ENCODE measurements at regions not wholly inside any gene's neighbourhood (a gene's known extent, or its start where the extent isn't known, plus 50 kb on each side); places are given as distances from the start of the nearest gene placed in this dataset.
A peak's percentile ranks its signal among the peaks of the same experiment; 100 is the strongest.

DNA sequence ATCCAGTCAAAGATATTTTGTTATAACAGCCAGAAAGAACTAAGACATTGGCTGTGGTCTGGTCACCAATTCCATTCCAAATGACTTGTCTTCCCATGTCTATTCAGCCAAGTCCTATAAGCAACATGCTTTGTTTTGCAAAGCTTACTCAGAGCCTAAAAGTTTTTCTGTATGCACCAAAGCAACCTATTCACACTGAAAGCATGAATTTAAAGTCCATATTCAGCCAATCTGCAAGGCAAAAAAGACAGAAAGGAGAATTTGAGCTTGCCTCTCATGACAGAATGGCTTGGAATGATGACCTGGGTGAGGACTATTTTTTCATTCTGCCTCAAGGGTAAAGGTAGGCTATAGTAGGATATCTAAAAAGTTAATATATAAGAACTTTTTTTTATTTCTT lies 323.2 kb upstream of the NOCT start:
- TF ChIP-seq GATA1 (IDR thresholded peaks at IDR 0.05; ENCODE audit: low read depth, low read length) (no peak), POLR2A (IDR thresholded peaks at IDR 0.05; ENCODE audit: low read length) (no peak)
- DNase-seq, result no peak

GRCh38 chr4:138689593-138689992 lies 326.0 kb upstream of the NOCT start:
- no peak for DNase-seq
- no peak for TF ChIP-seq GATA1 (IDR thresholded peaks at IDR 0.05; ENCODE audit: low read depth, low read length)
- TF ChIP-seq POLR2A (IDR thresholded peaks at IDR 0.05; ENCODE audit: low read length), result no peak

DNA sequence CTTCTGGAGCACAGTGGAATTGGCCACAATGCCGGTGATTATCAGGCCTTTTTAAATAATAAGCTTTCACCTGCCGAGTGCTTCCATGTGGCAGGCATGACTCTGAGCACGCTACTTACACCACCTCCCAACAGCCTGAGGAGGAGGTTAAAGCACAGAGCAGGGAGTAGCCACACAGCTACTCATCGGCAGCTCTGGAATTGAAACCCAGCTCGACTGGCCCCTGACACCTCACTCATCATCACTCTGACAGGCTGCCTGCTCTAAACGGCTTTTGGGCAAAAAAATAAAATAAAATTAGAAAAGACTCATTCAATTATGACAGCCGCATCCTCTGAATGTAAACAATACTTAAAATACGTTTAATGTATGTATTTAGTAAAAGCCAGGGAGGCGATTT lies 326.4 kb upstream of the NOCT start:
- TF ChIP-seq GATA1 (IDR thresholded peaks at IDR 0.05; ENCODE audit: low read depth, low read length) (no peak), POLR2A (IDR thresholded peaks at IDR 0.05; ENCODE audit: low read length) (no peak)
- no peak for DNase-seq

DNA sequence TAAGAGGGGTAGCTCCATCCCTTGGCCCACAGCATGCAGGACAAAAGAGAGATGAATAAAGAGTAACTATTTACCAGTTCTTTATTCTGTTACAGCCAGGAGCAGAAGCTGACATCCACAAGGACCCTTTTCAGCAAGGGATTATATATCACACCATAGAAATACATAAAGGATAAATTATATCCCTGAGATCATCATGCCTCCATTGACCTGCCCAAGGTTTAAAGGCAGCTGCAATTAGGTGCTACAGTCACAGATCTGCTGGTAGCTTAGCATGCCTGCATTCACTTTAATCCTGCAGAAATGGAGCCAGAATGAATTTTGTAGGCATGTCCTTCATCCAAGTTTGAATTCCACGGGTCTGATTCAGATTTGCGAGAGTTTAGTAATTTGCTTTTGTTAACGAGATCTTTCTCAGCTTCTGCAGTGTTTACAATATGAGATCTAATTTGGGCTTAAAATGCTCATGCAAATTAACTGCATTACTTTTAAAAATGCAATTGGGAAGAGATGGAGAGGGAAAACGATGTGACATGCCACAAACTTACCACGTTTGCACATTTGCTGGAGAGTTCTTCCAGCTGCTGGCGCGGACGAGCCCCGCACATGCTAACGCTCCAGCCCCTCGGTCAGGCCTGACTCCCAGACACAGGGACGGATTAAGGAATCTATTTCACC lies 327.0 kb upstream of the NOCT start:
- TF ChIP-seq GATA1 (IDR thresholded peaks at IDR 0.05; ENCODE audit: low read depth, low read length) (no peak), POLR2A (IDR thresholded peaks at IDR 0.05; ENCODE audit: low read length) (no peak)
- DNase-seq, result no peak

DNA sequence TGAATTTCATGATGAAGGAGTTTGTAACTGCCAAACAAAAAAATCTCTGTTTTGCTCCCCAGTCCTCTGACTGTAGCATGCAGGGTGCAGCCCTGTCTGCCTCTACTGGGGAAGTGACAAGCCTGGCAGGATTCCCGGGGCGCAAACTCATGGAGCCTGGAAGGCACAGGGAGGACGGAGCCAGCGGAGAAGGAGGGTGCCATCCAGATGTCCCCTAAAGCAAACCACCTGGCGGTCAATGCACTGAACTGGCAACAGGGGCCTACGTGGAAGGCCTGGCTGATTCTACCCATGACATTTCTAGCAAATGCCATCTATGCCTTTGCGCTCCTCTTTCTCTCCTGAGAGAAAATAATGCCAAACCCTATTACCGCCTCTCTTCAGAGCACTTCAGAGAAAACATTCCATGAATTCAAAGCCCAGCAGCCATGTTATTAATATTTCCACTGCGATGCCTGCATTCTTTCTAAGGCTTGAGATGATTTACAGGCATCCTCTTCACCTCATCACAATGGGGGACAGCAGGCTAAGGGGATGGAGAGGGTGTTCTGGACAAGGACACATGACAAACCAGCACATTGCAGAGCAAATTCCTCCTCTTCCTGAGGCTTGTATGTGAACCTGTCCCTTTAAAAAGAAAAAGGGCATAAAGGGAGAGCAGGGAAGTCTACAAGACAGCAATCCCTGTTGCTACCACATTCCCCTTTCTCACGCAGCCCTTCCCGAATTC lies 329.3 kb upstream of the NOCT start:
- TF ChIP-seq POLR2A (IDR thresholded peaks at IDR 0.05; ENCODE audit: low read length), result no peak
- no peak for DNase-seq

DNA sequence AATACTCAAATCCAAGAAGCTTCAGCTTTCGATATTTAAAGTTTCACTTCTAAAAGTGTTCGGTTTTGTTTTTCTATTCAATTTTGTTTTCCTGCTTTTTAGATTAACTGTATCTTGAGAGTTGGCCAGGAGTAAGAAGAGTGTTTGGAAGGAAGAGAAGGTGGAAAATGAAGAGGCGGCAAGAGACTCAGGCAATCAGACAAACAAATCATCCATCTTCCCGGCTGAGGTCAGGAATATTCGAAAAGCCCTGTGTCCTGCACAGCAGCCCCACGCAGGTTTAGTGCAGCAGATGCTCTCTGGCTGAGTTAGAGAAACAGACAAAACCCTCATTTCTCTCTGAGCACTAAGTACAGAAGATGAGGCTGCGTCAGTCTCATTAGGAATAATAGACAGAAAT lies 330.3 kb upstream of the NOCT start:
- no peak for DNase-seq
- TF ChIP-seq GATA1 (IDR thresholded peaks at IDR 0.05; ENCODE audit: low read depth, low read length) (no peak), POLR2A (IDR thresholded peaks at IDR 0.05; ENCODE audit: low read length) (no peak)

GRCh38 chr4:138680989-138681604 lies 334.5 kb upstream of the NOCT start:
- DNase-seq, result peak; percentile 79 to 90
- TF ChIP-seq GATA1 (IDR thresholded peaks at IDR 0.05; ENCODE audit: low read depth, low read length), result no peak
- no peak for TF ChIP-seq POLR2A (IDR thresholded peaks at IDR 0.05; ENCODE audit: low read length)

GRCh38 chr4:138680256-138680655 lies 335.3 kb upstream of the NOCT start:
- no peak for TF ChIP-seq POLR2A (IDR thresholded peaks at IDR 0.05; ENCODE audit: low read length)
- no peak for TF ChIP-seq GATA1 (IDR thresholded peaks at IDR 0.05; ENCODE audit: low read depth, low read length)
- no peak for DNase-seq

- DNase-seq, result no peak
These were observed 336.4 kb upstream of the NOCT start for GRCh38 chr4:138678985-138679746.

GRCh38 chr4:138677748-138678147 lies 337.8 kb upstream of the NOCT start:
- DNase-seq, result no peak
- TF ChIP-seq GATA1 (IDR thresholded peaks at IDR 0.05; ENCODE audit: low read depth, low read length), result no peak
- no peak for TF ChIP-seq POLR2A (IDR thresholded peaks at IDR 0.05; ENCODE audit: low read length)

More at GRCh38 chr4:138678985-138679746, 336.4 kb upstream of the NOCT start:
- no peak for TF ChIP-seq POLR2A (IDR thresholded peaks at IDR 0.05; ENCODE audit: low read length)
- TF ChIP-seq GATA1 (IDR thresholded peaks at IDR 0.05; ENCODE audit: low read depth, low read length), result no peak

DNA sequence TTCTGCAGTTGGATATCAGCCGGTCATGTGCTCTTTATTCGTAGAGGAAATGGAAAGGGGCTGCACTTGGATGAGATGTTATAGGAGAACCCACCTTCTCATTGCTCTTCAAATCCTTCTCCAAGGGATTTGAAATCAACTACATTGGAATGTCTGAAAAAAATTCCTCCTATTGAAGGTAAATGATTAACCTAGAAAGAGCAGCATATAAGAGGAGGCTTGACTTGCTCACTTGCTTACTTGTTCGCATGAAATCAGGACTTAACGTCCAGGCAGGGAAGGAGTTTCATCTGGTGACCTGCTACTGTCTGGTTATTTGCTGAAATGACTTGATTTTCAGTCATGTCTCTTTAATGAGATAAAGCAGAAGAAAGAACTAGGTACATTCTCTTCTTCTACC lies 338.4 kb upstream of the NOCT start:
- DNase-seq, result no peak
- TF ChIP-seq POLR2A (IDR thresholded peaks at IDR 0.05; ENCODE audit: low read length), result no peak
- TF ChIP-seq GATA1 (IDR thresholded peaks at IDR 0.05; ENCODE audit: low read depth, low read length), result no peak

DNA sequence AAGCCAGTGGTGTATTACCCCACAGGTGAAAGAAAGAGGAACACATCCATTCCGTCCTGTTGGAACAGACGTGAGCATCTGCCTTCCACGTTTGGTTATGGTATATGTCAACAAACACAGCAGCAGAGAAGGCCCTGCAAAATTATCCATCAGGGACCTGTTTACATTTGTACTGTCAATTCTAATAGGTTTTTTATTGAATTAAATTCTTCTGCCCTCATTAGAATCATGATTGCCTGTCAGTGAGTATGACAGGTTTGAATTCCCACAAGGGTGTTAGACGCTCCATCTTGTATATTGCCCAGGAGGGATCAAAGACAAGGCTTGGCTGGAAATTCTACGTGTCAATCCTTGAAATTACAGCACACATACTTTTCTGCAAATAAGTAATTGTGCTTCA lies 339.9 kb upstream of the NOCT start:
- DNase-seq, result no peak
- TF ChIP-seq POLR2A (IDR thresholded peaks at IDR 0.05; ENCODE audit: low read length), result no peak

GRCh38 chr4:138674209-138674608 lies 341.4 kb upstream of the NOCT start:
- DNase-seq, result peak in 1 of 2 experiments; percentile 16
- TF ChIP-seq GATA1 (IDR thresholded peaks at IDR 0.05; ENCODE audit: low read depth, low read length) (no peak), POLR2A (IDR thresholded peaks at IDR 0.05; ENCODE audit: low read length) (no peak)

DNA sequence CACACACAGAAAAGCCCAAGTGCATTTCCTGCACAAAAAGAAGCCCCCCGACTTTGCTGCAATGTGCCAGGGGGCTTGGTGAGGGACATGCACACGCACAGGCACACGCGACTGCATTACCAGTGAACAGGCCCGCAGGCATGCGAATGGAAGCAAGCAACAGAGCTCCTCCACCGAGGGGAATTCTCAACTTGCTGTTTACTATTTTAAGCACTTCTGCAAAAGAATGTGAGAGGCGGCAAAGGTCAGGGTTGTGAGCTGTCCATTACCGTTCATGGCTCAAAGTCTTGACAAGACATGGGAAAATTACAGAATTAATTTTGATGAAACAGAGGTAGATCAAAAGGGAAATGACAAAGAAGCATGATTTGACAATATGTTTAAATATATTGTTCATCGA lies 342.5 kb upstream of the NOCT start:
- DNase-seq, result no peak
- no peak for TF ChIP-seq POLR2A (IDR thresholded peaks at IDR 0.05; ENCODE audit: low read length)
- no peak for TF ChIP-seq GATA1 (IDR thresholded peaks at IDR 0.05; ENCODE audit: low read depth, low read length)
